Activated T-cell treated with anti-CD3 and anti-CD28 coated beads, Interleukin-2, amount 50 U/mL, for 4 hours (primary cell): ENCODE measurements at regions not wholly inside any gene's neighbourhood (a gene's known extent, or its start where the extent isn't known, plus 50 kb on each side); places are given as distances from the start of the nearest gene placed in this dataset.
"Not testable (repeated sequence)": the region's sequence is repeated elsewhere in the genome, so short reads cannot be mapped to it uniquely, and the experiment has no call there.

Source experiments
- ATAC-seq, 2 donors: fragments of 200-7000 bp; cut with Tn5 transposase; one replicate each; pipeline ENCODE4 v1.10.0; 2021
- DNase-seq: peaks from one replicate; pipeline ENCODE4 v3.0.0-alpha.2; 2020
- H3K27me3 Mint-ChIP-seq: one replicate; pipeline ENCODE4 v1.8.0; 2021; ENCODE audit warnings: low read depth, mixed read lengths
- H3K36me3 Mint-ChIP-seq: one replicate; pipeline ENCODE4 v1.8.0; 2022; ENCODE audit warnings: mixed read lengths; ENCODE audit not compliant: insufficient read depth
- H3K4me1 Mint-ChIP-seq: one replicate; pipeline ENCODE4 v1.8.0; 2021; ENCODE audit warnings: low read depth, mixed read lengths
- H3K4me3 Mint-ChIP-seq: one replicate; pipeline ENCODE4 v1.8.0; 2021; ENCODE audit warnings: mild to moderate bottlenecking, moderate library complexity, mixed read lengths
- H3K9me3 Mint-ChIP-seq: one replicate; pipeline ENCODE4 v1.8.0; 2021; ENCODE audit warnings: mixed read lengths

DNA sequence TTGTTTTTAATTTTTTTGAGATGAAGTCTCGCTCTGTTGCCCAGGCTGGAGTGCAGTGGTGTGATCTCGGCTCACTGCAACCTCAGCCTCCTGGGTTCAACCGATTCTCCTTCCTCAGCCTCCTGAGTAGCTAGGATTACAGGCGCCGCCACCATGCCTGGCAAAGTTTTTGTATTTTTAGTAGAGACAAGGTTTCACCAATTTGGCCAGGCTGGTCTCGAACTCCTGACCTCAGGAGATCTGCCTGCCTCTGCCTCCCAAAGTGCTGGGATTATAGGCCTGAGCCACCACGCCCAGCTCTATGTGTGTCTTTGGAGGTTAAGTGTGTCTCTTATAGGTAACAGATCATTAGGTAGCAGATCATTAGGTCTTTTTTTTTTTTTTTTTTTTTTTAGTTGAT lies 223.9 kb upstream of the ZNF217 start:
- ATAC-seq, H3K36me3 Mint-ChIP-seq, H3K4me3 Mint-ChIP-seq, H3K27me3 Mint-ChIP-seq, DNase-seq: not testable (repeated sequence)
- Mint-ChIP-seq H3K9me3 (peaks cover 12% of the 10 kb centered on the region), H3K4me1 (peaks cover 29% of the 10 kb centered on the region)

DNA sequence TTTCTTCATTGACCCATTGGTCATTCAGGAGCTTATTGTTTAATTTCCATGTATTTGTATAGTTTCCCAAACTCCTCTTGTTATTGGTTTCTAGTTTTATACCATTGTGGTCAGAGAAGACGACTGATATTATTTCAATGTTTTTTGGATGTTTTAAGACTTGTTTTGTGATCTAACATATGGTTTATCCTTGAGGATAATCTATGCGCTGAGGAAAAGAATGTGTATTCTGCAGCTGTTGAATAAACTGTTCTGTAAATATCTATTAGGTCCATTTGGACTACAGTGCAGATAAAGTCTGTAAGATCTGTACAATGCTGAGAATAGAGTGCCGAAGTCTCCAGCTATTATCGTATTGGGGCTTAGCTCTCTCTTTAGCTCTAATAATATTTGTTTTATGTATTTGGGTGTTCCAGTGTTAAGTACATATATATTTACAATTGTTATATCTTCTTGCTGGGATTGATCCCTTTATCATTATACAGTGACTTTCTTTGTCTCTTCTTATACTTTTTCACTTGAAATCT lies 223.3 kb upstream of the ZNF217 start:
- H3K4me1 Mint-ChIP-seq = peaks cover 29% of the 10 kb centered on the region
- H3K4me3 Mint-ChIP-seq = no peak overlapping the region
- ATAC-seq (no peak), DNase-seq (no peak)
- H3K36me3 Mint-ChIP-seq = no peaks in the 10 kb centered on the region
- no peaks in the 10 kb centered on the region for H3K27me3 Mint-ChIP-seq
- H3K9me3 Mint-ChIP-seq = peaks cover 12% of the 10 kb centered on the region

DNA sequence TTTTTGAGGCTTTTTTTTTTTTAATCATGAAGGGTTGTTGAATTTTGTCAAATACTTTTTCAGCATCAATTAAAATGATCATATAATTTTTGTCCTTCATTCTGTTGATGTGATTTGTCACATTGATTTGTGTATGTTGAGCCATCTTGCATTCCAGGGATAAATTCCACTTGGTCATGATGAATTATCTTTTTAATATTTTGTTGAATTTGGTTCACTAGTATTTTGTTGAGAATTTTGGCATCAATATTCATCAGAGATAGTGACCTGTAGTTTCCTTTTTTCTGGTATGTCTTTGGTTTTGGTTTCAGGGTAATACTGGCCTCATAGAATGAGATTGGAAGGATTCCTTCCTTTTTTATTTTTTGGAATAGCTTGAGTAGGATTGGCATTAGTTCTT lies 221.9 kb upstream of the ZNF217 start:
- no peaks in the 10 kb centered on the region for H3K36me3 Mint-ChIP-seq

DNA sequence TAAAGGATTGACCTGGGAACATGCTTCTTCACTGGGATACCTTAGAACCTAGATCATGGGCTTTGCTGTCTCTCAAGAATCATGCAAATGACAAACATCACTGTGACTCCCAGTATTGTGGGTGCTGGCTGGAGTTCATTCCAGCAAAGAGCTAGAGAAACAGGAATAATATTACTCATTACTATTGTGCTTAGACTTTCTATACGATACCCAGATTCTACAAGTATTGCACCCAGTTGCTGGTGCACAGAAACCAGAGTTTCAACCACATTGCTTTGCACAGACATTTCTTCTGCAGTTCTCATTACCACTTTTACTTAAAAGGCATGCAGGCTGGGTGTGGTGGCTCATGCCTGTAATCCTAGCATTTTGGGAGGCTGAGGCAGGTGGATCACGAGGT lies 220.4 kb upstream of the ZNF217 start:
- H3K4me3 Mint-ChIP-seq = no peak overlapping the region
- H3K4me1 Mint-ChIP-seq = peaks cover 29% of the 10 kb centered on the region
- ATAC-seq (no peak), DNase-seq (no peak)
- H3K36me3 Mint-ChIP-seq = no peaks in the 10 kb centered on the region
- H3K9me3 Mint-ChIP-seq = peaks cover 5% of the 10 kb centered on the region
- H3K27me3 Mint-ChIP-seq = no peaks in the 10 kb centered on the region

More for the DNA sequence above, 221.9 kb upstream of the ZNF217 start:
- Mint-ChIP-seq H3K9me3 (peaks cover 12% of the 10 kb centered on the region), H3K27me3 (no peaks in the 10 kb centered on the region), H3K4me1 (peaks cover 29% of the 10 kb centered on the region), H3K4me3 (no peak overlapping the region)
- DNase-seq (no peak), ATAC-seq (no peak)

DNA sequence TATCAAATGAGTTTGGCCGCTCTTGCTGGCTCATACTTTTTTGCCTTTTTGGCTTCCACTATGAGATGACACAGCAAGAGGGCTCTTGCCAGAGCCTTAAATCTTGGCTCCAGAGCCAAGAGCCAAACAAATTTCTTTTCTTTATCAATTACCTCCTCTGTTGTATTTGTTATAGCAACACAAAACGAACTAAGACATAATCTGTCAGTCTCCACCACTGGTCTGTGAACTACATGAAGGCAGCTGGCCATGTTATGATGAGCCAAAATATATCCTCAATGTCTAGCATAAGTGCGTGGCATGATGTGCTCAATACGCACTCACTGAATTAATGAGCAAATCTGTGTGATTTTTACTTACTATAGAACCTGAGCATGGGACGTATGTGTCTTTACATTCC lies 220.0 kb upstream of the ZNF217 start:
- Mint-ChIP-seq H3K36me3 (no peaks in the 10 kb centered on the region), H3K9me3 (peaks cover 1% of the 10 kb centered on the region), H3K27me3 (no peaks in the 10 kb centered on the region), H3K4me3 (no peak overlapping the region), H3K4me1 (peaks cover 29% of the 10 kb centered on the region)
- DNase-seq (no peak), ATAC-seq (no peak)

DNA sequence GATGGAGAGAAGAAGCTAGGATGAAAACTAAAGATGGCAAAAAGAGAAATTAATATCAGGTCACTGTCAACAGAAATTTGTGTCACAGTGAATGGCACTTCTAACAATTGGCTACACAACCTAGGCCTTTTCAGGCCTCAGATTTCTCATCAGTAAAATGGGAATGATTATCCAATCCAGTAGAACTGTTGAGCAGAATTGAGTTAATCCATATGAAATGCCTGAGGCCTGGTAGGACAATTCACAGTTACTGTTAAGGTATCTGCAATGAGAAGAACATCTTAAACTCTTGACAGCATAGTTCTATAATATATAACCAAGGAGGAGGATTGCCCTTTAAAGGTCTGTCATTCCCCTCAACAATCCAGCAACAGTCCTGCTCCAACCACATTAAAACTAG lies 217.9 kb upstream of the ZNF217 start:
- Mint-ChIP-seq H3K9me3 (no peaks in the 10 kb centered on the region), H3K36me3 (no peaks in the 10 kb centered on the region), H3K27me3 (no peaks in the 10 kb centered on the region), H3K4me3 (no peak overlapping the region), H3K4me1 (peaks cover 23% of the 10 kb centered on the region)
- ATAC-seq (no peak), DNase-seq (no peak)

DNA sequence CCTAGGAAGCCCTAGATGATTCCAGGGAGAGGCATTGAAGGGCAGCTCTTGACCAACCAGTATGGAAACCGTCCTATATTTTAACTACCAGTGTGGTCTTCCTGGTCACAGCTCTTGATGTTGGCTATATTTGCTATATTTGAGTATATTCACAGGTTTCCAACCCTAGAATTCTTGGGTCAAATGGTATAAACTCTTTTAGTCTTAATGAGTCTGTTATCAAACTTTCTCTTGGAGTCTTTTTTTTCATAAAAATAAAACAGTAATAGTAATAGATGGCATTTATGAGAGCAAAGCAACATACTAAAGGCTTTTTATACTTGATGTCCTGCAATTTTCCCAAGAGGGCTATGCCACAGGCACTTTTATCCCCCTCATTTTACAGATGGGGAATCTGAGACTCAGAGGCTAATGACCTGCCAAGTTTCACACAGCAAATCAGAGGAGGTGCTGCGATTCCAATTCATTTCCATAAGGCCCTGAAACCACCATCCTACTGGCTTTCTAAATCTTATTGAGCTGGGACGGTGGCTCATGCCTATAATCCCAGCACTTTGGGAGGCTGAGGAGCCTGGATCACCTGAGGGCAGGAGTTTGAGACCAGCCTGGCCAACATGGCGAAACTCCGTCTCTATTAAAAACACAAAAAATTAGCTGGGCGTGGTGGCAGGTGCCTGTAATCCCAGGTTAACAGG lies 217.2 kb upstream of the ZNF217 start:
- Mint-ChIP-seq H3K27me3 (no peaks in the 10 kb centered on the region), H3K9me3 (no peaks in the 10 kb centered on the region), H3K4me3 (no peak overlapping the region), H3K36me3 (no peaks in the 10 kb centered on the region), H3K4me1 (peaks cover 17% of the 10 kb centered on the region)
- ATAC-seq (no peak), DNase-seq (no peak)

DNA sequence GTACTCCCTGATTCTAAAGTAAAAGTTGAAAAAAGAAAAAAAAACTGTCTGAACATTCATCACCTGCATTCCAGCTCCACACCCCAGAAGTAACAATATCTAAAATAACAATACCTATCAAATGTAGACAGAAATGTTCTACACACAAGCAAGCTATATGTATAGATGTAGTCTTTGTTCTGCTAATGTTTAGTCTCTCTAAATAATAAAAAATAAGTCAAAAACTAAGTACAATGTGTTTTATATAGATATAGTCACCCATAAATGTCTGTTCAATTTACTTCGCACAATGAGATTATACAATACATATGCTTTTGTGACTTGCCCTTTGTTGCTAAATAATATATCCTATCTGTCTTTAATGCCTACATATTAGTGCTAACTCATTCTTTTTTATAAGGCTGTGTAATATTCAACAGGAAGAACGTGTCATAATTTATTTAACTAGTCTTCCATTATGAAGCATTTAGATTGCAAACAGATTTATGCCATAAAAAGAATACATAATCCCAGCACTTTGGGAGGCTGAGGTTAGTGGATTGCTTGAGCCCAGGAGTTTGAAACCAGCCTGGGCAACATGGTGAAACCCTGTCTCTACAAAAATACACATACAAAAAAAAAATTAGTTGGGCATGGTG lies 216.2 kb upstream of the ZNF217 start:
- no peak for ATAC-seq
- no peaks in the 10 kb centered on the region for H3K27me3 Mint-ChIP-seq

DNA sequence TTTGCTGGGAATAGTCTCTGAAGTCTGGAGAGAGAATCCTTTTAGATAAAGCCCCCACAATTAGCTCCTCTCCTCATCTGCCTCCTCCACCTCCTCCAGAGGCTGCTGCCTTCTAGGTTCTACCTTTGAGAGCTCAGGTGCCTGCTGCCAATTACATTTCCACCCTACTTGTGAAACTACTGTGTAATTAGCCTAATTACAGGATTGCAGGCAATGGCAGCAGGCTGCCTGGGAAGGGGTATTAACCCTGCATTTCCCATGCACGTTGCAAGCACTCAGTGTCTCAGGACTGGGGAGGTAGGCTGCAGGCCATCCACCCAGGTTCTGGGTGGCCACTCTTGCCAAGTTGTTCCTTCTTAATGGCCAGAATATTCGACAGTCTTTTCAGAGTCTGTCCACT lies 215.6 kb upstream of the ZNF217 start:
- Mint-ChIP-seq H3K9me3 (no peaks in the 10 kb centered on the region), H3K4me1 (peaks cover 2% of the 10 kb centered on the region), H3K4me3 (no peak overlapping the region), H3K36me3 (no peaks in the 10 kb centered on the region), H3K27me3 (no peaks in the 10 kb centered on the region)
- DNase-seq (no peak), ATAC-seq (no peak)

More for the DNA sequence above, 216.2 kb upstream of the ZNF217 start:
- no peak overlapping the region for H3K4me3 Mint-ChIP-seq
- no peaks in the 10 kb centered on the region for H3K9me3 Mint-ChIP-seq
- DNase-seq = no peak
- peaks cover 8% of the 10 kb centered on the region for H3K4me1 Mint-ChIP-seq
- no peaks in the 10 kb centered on the region for H3K36me3 Mint-ChIP-seq

DNA sequence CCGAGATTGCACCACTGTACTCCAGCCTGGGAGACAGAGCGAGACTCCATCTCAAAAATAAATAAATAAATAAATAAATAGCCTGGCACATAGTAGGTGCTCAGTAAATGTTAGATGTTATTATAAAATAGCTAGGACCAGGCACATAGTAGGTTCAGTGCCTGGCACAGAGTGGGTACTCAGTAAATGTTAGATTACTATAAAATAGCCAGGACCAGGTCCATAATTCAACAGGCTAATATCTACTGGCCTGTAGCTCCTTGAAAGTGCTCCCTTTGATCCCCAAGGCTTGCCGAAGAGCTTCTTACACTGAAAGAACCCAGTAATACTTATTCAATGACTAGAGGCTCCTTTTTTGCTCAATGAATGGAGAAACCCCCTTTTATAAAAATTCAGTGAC lies 215.1 kb upstream of the ZNF217 start:
- ATAC-seq = no peak
- DNase-seq = no peak
- H3K4me1 Mint-ChIP-seq = no peaks in the 10 kb centered on the region
- no peaks in the 10 kb centered on the region for H3K9me3 Mint-ChIP-seq
- no peaks in the 10 kb centered on the region for H3K27me3 Mint-ChIP-seq
- H3K36me3 Mint-ChIP-seq = no peaks in the 10 kb centered on the region
- no peak overlapping the region for H3K4me3 Mint-ChIP-seq

DNA sequence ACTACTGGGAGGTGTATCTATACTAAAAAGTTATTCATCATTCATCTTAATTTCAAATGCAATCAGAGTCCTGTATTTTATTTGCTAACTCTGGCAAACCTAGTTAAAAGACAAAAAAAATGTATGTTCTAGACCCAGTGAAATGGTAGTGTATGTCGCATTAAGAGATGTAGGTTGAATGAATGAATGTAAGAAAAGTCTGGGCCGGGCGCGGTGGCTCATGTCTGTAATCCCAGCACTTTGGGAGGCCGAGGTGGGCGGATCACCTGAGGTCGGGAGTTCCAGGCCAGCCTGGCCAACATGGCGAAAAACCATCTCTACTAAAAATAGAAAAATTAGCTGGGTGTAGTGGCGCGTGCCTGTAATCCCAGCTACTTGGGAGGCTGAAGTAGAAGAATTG lies 214.7 kb upstream of the ZNF217 start:
- not testable (repeated sequence) for H3K27me3 Mint-ChIP-seq, H3K4me3 Mint-ChIP-seq, H3K36me3 Mint-ChIP-seq, ATAC-seq, H3K4me1 Mint-ChIP-seq, H3K9me3 Mint-ChIP-seq, DNase-seq

DNA sequence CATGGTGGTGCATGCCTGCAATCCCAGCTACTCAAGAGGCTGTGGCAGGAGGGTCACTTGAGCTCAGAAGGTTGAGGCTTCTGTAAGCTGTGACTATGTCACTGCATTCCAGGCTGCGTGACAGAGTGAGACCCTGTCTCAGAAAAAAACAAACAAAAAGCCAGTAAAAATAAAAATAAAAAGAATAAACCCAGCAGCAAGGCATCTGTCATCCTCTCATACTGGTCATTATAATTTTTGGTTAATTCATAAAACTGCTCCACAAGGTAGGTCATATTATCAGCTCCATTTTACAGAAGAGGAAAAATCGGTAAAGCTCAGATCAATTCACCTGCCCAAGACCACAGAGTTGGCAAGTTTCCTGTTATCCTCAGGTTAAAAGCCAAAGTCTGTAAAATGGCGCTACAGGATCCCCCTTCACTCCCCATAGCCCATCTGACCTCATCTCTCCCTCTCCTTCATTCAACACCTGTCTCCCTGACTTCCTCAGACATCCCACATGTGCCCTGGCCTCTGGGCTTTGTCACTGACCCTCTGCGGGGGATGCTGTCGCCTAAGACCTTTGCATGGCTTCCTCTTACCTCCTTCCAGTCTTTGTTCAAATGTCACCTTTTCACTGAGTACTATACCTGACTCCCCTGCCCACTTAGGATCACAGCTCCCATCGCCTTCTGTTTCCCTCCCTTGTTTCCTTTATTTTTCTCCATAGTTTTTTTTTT lies 213.2 kb upstream of the ZNF217 start:
- Mint-ChIP-seq H3K9me3 (no peaks in the 10 kb centered on the region), H3K4me3 (no peak overlapping the region), H3K27me3 (no peaks in the 10 kb centered on the region), H3K36me3 (no peaks in the 10 kb centered on the region), H3K4me1 (no peaks in the 10 kb centered on the region)
- no peak for DNase-seq
- no peak for ATAC-seq

DNA sequence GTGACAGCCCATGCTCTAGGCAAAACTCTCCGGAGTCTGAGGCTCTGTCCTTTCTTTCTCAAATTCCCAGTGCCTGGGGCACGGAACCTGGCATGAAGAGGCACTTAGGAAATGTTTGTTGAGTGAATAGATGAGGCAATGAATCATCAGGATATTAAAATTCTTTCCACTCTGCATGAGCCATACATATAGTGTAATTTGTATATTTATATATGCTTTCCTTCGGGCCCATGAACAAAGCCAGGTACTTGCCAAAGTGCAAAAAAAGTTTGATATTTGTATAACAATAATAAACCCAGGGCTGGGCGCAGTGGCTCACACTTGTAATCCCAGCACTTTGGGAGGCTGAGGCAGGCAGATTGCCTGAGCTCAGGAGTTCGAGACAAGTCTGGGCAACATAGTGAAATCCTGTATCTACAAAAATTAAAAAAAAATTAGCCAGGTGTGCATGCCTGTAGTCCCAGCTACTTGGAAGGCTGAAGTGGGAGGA lies 212.3 kb upstream of the ZNF217 start:
- ATAC-seq (no peak), DNase-seq (no peak)
- no peak overlapping the region for H3K4me3 Mint-ChIP-seq
- H3K27me3 Mint-ChIP-seq = no peaks in the 10 kb centered on the region
- H3K36me3 Mint-ChIP-seq = no peaks in the 10 kb centered on the region
- H3K4me1 Mint-ChIP-seq = no peaks in the 10 kb centered on the region
- no peaks in the 10 kb centered on the region for H3K9me3 Mint-ChIP-seq

DNA sequence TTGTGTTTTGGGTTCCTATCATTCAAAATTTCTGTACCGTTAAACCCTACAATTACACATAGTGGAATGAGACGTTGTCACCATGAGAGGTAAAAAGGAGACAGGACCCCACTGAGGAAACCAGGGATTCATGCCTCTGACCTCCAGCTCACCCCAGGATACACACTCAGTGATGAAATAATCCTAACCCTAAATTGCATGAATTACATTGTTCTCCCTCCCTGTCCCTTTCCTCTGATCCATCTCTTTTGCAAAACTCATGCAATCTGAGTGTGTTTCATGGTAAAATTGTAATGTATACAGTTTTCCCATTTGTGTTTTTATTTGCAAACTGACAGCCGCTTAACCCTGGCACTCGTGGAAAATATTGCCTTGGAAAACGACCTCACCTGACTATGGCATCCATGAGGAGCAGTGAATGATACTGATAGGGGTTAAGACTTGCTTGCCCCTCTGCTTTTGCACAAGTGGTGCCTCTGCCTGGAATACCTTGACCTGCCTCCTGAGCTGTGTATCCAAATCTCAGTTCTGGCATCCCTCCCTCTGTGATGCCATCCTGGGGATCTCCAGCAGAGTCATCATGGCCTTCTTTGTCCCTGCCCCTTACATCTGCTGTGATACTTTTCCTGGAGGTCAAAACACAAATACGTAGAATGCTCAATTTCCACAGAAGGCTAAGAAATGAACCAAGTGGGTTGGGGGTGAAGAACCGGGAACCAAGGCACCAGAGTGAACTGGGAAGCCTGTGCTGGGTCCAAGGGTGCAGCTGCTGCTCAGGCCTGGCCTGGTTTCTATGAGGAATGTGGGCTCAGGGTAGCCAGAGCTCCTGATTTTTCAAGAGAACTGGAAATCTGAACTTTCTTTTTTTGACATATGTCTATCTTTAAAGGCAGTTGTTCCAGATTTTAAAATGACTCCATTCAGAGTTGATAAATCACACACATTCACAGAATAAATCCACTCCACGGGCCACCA lies 211.6 kb upstream of the ZNF217 start:
- H3K9me3 Mint-ChIP-seq = no peaks in the 10 kb centered on the region
- no peaks in the 10 kb centered on the region for H3K4me1 Mint-ChIP-seq
- ATAC-seq (no peak), DNase-seq (no peak)
- H3K4me3 Mint-ChIP-seq = no peak overlapping the region
- no peaks in the 10 kb centered on the region for H3K27me3 Mint-ChIP-seq
- H3K36me3 Mint-ChIP-seq = no peaks in the 10 kb centered on the region
